OCI-LY3 (cell line): ENCODE measurements at regions not wholly inside any gene's neighbourhood (a gene's known extent, or its start where the extent isn't known, plus 50 kb on each side); places are given as distances from the start of the nearest gene placed in this dataset.

Experiments used
- EZH2phosphoT487 ChIP-seq: fragments of 200-600 bp; shearing (Covaris generic); IDR thresholded peaks from 2 replicates; pipeline ENCODE4 v1.6.1; 2018; ENCODE audit warnings: antibody characterized with exemption, mixed run types, low read depth
- TF ChIP-seq, protein P1 (sequence below): fragments of 200-600, 300-600 bp; sonication (generic); IDR thresholded peaks from 2 replicates; pipeline ENCODE4 v1.5.1; 2014; ENCODE audit warnings: antibody characterized with exemption, low read length, low read depth

DNA sequence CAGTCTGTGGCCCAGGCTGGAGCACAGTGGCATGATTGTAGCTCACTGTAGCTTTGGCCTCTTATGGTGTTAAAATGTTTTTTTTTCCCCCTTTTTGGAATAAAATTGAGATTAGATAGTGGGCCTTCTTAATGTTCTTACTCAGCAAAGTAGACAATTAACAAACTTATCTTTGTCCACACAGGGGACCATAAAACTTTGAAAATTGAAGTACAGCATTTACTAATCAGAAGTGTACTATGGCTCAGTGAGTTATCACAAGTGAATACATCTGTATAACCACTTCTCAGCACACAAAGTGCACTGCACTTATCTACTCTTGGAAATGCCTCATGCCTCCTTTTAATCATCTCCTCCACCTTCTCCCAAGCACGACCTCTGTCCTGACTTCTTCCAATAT, 218.9 kb downstream of the PRDM2 start:
- TF ChIP-seq, protein P1, sequence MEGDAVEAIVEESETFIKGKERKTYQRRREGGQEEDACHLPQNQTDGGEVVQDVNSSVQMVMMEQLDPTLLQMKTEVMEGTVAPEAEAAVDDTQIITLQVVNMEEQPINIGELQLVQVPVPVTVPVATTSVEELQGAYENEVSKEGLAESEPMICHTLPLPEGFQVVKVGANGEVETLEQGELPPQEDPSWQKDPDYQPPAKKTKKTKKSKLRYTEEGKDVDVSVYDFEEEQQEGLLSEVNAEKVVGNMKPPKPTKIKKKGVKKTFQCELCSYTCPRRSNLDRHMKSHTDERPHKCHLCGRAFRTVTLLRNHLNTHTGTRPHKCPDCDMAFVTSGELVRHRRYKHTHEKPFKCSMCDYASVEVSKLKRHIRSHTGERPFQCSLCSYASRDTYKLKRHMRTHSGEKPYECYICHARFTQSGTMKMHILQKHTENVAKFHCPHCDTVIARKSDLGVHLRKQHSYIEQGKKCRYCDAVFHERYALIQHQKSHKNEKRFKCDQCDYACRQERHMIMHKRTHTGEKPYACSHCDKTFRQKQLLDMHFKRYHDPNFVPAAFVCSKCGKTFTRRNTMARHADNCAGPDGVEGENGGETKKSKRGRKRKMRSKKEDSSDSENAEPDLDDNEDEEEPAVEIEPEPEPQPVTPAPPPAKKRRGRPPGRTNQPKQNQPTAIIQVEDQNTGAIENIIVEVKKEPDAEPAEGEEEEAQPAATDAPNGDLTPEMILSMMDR = no peak
- TF ChIP-seq EZH2phosphoT487 = no peak
